Duodenal mucosa (tissue), 2 donors: ENCODE measurements at regions not wholly inside any gene's neighbourhood (a gene's known extent, or its start where the extent isn't known, plus 50 kb on each side); places are given as distances from the start of the nearest gene placed in this dataset.

Experiments used
- H3K27ac ChIP-seq: one replicate; pipeline ENCODE4 v1.7.0; 2013; ENCODE audit warnings: low read depth, low read length
- H3K27me3 ChIP-seq, 2 donors: one replicate each; pipeline ENCODE4 v1.7.0; 2013; ENCODE audit warnings: low read length in 2 of 2, control low read depth in 1 of 2; ENCODE audit not compliant: insufficient read depth in 2 of 2, control insufficient read depth in 1 of 2
- H3K36me3 ChIP-seq, 2 donors: one replicate each; pipeline ENCODE4 v1.7.0; 2013; ENCODE audit warnings: low read length in 2 of 2, control low read depth in 1 of 2; ENCODE audit not compliant: insufficient read depth in 2 of 2, control insufficient read depth in 1 of 2
- H3K4me1 ChIP-seq, 2 donors: one replicate each; pipeline ENCODE4 v1.7.0; 2013; ENCODE audit warnings: low read length in 2 of 2, control low read depth in 1 of 2; ENCODE audit not compliant: insufficient read depth in 2 of 2, control insufficient read depth in 1 of 2
- H3K4me3 ChIP-seq, 2 donors: one replicate each; pipeline ENCODE4 v1.7.0; 2013; ENCODE audit warnings: low read length in 2 of 2, low read depth in 1 of 2
- H3K9ac ChIP-seq, 2 donors: one replicate each; pipeline ENCODE4 v1.7.0; 2013; ENCODE audit warnings: low read length in 2 of 2, low read depth in 1 of 2
- H3K9me3 ChIP-seq, 2 donors: one replicate each; pipeline ENCODE4 v1.7.0; 2013; ENCODE audit warnings: low read length in 2 of 2, control low read depth in 1 of 2; ENCODE audit not compliant: control insufficient read depth in 1 of 2

- Histone ChIP-seq H3K4me3 (no peak overlapping the region), H3K27ac (no peak overlapping the region), H3K9ac (no peak overlapping the region), H3K27me3 (no peaks in the 10 kb centered on the region), H3K36me3 (no peaks in the 10 kb centered on the region), H3K4me1 (no peaks in the 10 kb centered on the region), H3K9me3 (no peaks in the 10 kb centered on the region)
These were observed 134.6 kb downstream of the VRK1 start for GRCh38 chr14:96931751-96932150.

- Histone ChIP-seq H3K9me3 (no peaks in the 10 kb centered on the region), H3K27me3 (no peaks in the 10 kb centered on the region), H3K9ac (no peak overlapping the region), H3K27ac (no peak overlapping the region), H3K4me1 (no peaks in the 10 kb centered on the region), H3K36me3 (no peaks in the 10 kb centered on the region), H3K4me3 (no peak overlapping the region)
These were observed 137.6 kb downstream of the VRK1 start for GRCh38 chr14:96934638-96935330.

GRCh38 chr14:96938946-96939345 is 141.8 kb downstream of the VRK1 start:
- Histone ChIP-seq H3K4me3 (no peak overlapping the region), H3K9ac (no peak overlapping the region), H3K9me3 (no peaks in the 10 kb centered on the region), H3K36me3 (no peaks in the 10 kb centered on the region), H3K4me1 (no peaks in the 10 kb centered on the region), H3K27ac (no peak overlapping the region), H3K27me3 (no peaks in the 10 kb centered on the region)

GRCh38 chr14:96940009-96940408 is 142.8 kb downstream of the VRK1 start:
- H3K9ac ChIP-seq: no peak overlapping the region
- no peaks in the 10 kb centered on the region for H3K27me3 ChIP-seq
- no peak overlapping the region for H3K4me3 ChIP-seq
- no peaks in the 10 kb centered on the region for H3K9me3 ChIP-seq
- H3K27ac ChIP-seq: no peak overlapping the region
- H3K36me3 ChIP-seq: no peaks in the 10 kb centered on the region
- H3K4me1 ChIP-seq: no peaks in the 10 kb centered on the region

GRCh38 chr14:96944297-96944696 is 147.1 kb downstream of the VRK1 start:
- H3K27me3 ChIP-seq: no peaks in the 10 kb centered on the region
- no peak overlapping the region for H3K4me3 ChIP-seq
- no peak overlapping the region for H3K27ac ChIP-seq
- no peak overlapping the region for H3K9ac ChIP-seq
- H3K9me3 ChIP-seq: no peaks in the 10 kb centered on the region
- H3K4me1 ChIP-seq: no peaks in the 10 kb centered on the region
- H3K36me3 ChIP-seq: no peaks in the 10 kb centered on the region

GRCh38 chr14:96945721-96946120 is 148.5 kb downstream of the VRK1 start:
- H3K9ac ChIP-seq: no peak overlapping the region
- no peaks in the 10 kb centered on the region for H3K27me3 ChIP-seq
- no peak overlapping the region for H3K4me3 ChIP-seq

GRCh38 chr14:96949594-96949993 is 152.4 kb downstream of the VRK1 start:
- no peaks in the 10 kb centered on the region for H3K27me3 ChIP-seq
- H3K4me3 ChIP-seq: no peak overlapping the region
- H3K36me3 ChIP-seq: no peaks in the 10 kb centered on the region
- H3K9me3 ChIP-seq: no peaks in the 10 kb centered on the region
- no peak overlapping the region for H3K27ac ChIP-seq
- no peaks in the 10 kb centered on the region for H3K4me1 ChIP-seq
- no peak overlapping the region for H3K9ac ChIP-seq

More at GRCh38 chr14:96945721-96946120, 148.5 kb downstream of the VRK1 start:
- Histone ChIP-seq H3K9me3 (no peaks in the 10 kb centered on the region), H3K27ac (no peak overlapping the region), H3K36me3 (no peaks in the 10 kb centered on the region), H3K4me1 (no peaks in the 10 kb centered on the region)

GRCh38 chr14:96951511-96951910 is 154.3 kb downstream of the VRK1 start:
- no peak overlapping the region for H3K4me3 ChIP-seq
- H3K27ac ChIP-seq: no peak overlapping the region
- no peaks in the 10 kb centered on the region for H3K27me3 ChIP-seq
- no peak overlapping the region for H3K9ac ChIP-seq
- no peaks in the 10 kb centered on the region for H3K36me3 ChIP-seq
- H3K4me1 ChIP-seq: no peaks in the 10 kb centered on the region
- H3K9me3 ChIP-seq: no peaks in the 10 kb centered on the region

GRCh38 chr14:96953087-96953874 is 156.1 kb downstream of the VRK1 start:
- H3K27ac ChIP-seq: no peak overlapping the region
- H3K4me1 ChIP-seq: no peaks in the 10 kb centered on the region
- H3K36me3 ChIP-seq: no peaks in the 10 kb centered on the region
- no peak overlapping the region for H3K9ac ChIP-seq
- H3K27me3 ChIP-seq: no peaks in the 10 kb centered on the region
- no peaks in the 10 kb centered on the region for H3K9me3 ChIP-seq
- no peak overlapping the region for H3K4me3 ChIP-seq

GRCh38 chr14:96953875-96954185 is 156.6 kb downstream of the VRK1 start:
- no peaks in the 10 kb centered on the region for H3K4me1 ChIP-seq
- H3K9ac ChIP-seq: no peak overlapping the region
- no peaks in the 10 kb centered on the region for H3K27me3 ChIP-seq
- H3K4me3 ChIP-seq: no peak overlapping the region
- no peak overlapping the region for H3K27ac ChIP-seq
- no peaks in the 10 kb centered on the region for H3K9me3 ChIP-seq
- H3K36me3 ChIP-seq: no peaks in the 10 kb centered on the region
